Cardiac septum (tissue), 1 donor: ENCODE measurements at regions not wholly inside any gene's neighbourhood (a gene's known extent, or its start where the extent isn't known, plus 50 kb on each side); places are given as distances from the start of the nearest gene placed in this dataset.

Source experiments
- DNase-seq: peaks from one replicate; pipeline ENCODE4 v3.0.0-alpha.2; 2020; ENCODE audit warnings: low spot score
- intact Hi-C: fragments of 100-400 bp; cut with DNase I; formaldehyde crosslinking; loops from one replicate; pipeline ENCODE4 v1.14.0; 2022
- donor health status: DM: no; HTN: no; CAD: no.

DNA sequence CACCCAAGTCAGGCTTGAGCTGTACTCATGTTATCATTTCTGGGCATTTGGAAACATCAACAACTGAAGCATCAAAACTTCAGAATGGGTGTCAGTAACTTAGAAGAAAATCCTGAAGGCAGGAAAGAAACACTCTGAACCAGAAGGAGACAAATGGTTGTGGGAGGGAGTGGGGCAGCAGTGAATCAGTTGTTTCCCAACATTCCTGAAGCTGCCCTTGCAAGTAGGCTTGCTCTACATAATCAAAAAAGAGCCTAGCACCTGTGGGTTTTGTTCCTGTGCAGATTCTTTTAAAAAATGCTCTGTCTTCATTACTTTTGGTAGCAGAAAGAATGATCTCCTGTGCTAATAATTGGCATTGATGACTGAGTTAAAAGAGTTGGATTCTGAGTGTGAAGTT is 424.2 kb upstream of the GRIA1 start:
- no peak for DNase-seq
- intact Hi-C loops, result no loop called here

DNA sequence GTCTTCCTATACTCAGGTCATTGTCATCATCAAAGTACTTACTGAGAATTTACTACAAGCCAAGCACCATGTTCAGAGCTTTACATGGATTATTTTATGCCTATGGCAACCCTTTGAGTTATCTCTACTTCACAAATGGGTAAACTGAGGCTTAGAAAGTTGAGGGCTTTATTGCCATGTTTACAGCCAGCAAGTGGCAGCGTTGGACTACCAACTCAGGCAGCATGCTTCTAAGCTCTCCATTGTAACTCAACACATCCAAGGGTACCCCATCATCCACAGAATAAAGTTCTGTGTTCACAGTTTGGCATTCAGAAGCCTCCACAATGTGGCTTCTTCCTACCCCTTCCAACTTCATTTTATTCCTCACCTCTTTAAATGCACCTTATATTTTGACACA is 422.6 kb upstream of the GRIA1 start:
- no peak for DNase-seq
- intact Hi-C loops, result no loop called here

- intact Hi-C loops, result no loop called here
- no peak for DNase-seq
Observed at GRCh38 chr5:153079396-153079795, 411.1 kb upstream of the GRIA1 start.

DNA sequence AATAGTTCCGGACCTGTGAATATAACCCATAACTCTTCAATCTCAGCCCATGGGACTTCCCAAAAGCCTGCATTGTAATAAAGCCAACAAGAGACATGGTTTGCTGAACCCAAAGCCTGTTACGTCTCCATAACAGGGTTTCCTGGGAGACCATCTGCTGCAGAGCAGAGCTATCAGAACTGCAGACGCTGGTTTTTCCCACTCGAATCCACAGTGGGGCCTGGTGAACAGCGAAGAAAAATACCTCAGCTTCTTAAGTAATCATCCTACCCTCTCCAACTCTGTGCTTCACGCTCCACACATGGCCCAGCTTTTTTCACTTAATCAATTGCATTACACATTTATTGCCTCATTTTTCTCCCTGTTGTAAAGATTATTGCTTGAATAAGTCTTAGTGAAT is 409.5 kb upstream of the GRIA1 start:
- no peak for DNase-seq
- intact Hi-C loops, result no loop called here

DNA sequence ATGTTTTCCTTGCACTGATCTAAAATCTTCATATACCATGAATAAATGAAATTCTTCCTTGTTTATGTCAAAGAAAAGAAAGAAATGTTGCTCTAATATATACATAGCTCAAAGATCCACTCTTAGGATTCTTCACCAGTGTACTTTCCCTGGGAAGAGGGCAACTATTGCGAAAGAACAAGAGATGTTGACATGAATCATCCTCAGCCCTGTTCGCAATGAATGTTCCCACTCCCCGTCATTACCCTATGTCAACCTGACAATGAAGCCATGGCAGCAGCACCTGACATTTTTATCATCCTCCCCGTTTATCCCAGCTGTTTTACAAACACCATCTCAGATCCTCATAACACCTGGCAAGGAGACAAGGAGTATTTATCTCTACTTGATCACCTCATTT is 409.1 kb upstream of the GRIA1 start:
- intact Hi-C loops, result no loop called here
- DNase-seq, result no peak

DNA sequence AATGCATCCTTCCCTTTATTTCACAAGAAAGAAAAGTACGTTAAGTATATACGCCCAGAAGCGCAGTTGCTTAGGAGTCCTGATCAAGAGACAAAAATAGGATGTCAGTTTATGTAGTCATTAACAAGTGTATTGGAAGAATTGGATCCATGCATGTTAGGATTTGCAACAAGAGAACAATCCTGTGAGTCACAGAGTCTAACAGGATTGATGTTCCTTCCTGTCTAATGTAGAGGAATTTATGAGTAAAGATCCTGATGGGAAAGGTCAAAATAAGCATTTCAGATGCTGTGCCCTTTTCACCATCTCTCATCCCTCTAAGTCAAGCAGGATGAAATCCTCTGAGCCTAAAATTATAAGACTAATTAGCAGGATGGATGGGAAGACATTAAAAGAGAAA is 406.0 kb upstream of the GRIA1 start:
- DNase-seq, result no peak
- intact Hi-C loops, result no loop called here

GRCh38 chr5:153086486-153086885 is 404.0 kb upstream of the GRIA1 start:
- intact Hi-C loops, result no loop called here
- DNase-seq, result no peak

- intact Hi-C loops, result no loop called here
- no peak for DNase-seq
Observed at GRCh38 chr5:153088538-153088937, 401.9 kb upstream of the GRIA1 start.

GRCh38 chr5:153094333-153094732 is 396.1 kb upstream of the GRIA1 start:
- DNase-seq, result no peak
- intact Hi-C loops, result no loop called here

- intact Hi-C loops, result no loop called here
Observed at GRCh38 chr5:153096381-153096780, 394.1 kb upstream of the GRIA1 start.

DNA sequence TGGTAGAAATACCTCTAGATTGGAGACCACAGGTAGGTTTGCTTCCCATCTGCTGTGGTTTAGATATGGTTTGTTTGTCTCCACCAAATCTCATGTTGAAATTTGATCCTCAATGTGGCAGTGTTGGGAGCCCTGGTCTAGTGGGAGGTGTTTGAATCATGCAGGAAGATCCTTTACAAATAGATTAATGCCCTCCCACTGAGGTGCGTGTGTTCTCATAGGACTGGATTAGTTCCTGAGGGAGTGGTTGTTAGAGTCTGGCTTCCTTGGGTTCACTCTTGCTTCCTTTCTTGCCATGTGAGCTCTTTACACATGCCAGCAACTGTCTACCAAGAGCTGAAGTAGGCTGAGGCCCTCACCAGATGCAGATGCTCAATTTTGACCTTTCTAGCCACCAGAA is 391.1 kb upstream of the GRIA1 start:
- DNase-seq, result no peak
- intact Hi-C loops, result no loop called here

More at GRCh38 chr5:153096381-153096780, 394.1 kb upstream of the GRIA1 start:
- DNase-seq, result no peak

DNA sequence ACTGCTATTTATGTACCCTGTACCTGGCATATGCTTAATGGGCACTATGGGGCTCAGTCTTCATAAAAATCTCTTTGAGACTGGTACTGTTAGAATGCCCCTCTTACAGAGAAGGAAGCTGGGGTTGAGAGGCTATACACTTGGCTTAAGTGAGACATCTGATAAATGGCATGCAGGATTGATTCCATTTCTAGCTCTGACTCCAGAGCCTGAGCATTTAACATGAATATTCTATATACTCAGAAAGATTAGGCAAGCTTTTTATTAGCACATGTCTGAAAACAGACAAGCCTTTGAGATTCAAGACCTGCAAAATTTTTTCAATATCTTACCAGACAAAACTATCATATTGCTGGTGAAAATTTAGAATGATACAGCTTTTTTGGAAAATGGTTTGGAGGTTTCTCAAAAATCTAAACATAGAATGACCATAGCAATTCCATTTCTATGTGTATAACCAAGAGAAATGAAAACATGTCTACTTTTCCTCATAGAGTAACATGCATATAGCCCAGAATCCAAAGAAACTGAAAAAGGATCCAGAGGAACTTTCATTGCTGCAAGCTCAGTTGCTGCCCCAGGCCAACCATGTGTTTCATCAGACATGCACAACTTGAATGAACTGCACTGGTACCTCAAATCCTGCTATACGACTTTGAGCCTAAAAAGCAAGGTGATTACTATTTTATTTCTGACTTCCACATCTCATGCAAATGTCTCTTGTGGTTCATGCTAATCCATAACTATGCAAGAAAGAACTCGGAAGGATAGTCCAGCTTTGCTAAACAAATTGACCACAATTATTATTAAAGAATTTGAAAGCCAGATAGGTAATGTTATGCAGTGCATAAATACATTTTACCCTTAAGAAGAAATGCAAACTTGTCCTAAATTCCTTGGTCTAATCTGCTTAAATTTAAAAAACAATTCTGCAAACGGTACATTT is 389.0 kb upstream of the GRIA1 start:
- DNase-seq, result no peak
- intact Hi-C loops, result no loop called here

DNA sequence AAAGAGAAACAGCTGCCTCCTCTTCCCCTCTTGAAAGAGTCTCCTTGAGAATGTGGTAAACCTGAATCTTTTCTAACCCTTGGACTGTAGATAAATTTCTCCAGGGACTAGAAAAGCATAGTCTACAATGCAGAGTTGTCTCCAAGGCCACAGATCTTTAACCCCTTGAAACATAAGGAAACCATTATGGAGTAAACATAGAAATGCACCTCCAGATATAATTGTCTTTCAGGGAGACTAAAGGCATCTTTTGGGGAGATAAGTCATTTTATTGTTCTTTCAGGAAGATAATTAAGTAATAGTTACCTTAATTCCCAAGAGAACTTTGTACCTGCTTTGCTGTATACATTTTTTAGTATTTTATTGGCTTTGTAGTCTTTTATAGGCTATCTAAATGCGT is 373.6 kb upstream of the GRIA1 start:
- intact Hi-C loops, result no loop called here
- DNase-seq, result no peak

GRCh38 chr5:153118018-153118417 is 372.5 kb upstream of the GRIA1 start:
- intact Hi-C loops, result no loop called here
- DNase-seq, result no peak

DNA sequence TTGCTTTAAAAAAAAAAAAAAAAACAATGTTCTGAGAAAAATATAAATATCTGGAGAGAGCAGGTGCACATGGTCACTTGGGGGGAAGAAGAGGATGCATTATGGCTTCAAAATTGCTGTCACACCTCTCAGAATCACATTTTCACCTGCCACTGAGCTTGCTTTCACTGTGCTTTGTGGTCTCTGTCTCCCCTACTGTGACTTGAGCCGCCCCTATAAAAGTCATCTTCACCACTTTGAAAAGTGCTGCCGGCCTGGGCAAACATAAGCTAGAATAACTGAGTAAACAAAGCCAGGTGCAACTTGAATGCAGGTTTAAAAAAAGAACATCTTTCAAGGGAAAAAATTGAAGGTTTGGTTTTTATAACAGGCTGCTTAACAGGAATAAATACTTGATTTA is 368.1 kb upstream of the GRIA1 start:
- DNase-seq, result no peak
- intact Hi-C loops, result no loop called here

DNA sequence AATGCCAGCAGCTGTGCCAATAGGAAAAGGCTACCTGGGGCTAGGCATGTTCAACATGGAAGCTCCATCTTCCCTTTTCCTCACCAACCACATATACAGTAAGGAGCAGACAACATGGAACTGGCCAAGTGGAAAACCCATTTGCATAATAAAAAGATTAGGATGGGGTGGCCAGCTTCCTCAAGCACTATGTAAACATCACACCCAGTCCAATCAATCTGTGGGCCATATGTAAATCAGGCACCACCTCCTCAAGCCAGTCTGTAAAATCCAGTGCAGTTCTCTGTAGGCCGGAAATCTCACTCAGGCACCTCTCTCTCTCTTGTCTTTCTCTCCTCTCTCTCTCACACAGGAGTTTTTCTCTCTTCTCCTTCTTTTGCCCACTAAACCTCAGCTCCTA is 360.2 kb upstream of the GRIA1 start:
- DNase-seq, result no peak
- intact Hi-C loops, result no loop called here

- intact Hi-C loops, result no loop called here
- DNase-seq, result no peak
Observed at GRCh38 chr5:153135411-153135810, 355.1 kb upstream of the GRIA1 start.

DNA sequence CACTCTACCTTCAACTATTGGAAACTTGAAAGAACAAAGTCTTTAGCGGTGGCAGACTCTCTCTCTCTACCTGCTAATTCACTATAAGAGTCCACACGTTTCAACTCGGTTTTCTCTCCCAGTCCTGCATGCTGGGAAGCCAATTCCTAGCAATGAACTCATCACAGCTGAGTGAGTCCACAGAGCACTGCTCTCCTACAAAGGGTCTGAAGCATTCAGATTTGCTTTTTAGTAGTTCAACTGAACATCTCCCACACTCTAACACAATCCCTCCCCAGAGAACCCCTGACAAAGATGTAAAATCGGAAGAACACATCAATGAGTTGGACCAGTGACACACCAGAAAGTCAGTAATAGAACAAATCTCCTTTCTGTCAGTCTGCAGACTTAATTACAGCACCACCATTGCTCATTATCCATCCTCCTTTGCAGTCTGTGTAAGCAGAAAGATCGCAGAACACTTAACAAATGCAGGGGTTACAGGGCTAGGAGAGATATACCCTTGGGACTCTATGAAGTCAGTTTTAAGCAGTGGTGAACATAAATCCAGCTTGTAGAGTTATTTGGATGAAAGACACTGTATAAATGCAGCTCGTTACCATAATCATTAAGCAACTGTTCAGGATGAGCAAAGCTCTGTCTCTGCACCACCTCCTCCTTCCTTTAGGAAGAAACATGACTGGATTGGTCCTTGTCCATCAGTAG is 353.4 kb upstream of the GRIA1 start:
- intact Hi-C loops, result no loop called here
- DNase-seq, result no peak

DNA sequence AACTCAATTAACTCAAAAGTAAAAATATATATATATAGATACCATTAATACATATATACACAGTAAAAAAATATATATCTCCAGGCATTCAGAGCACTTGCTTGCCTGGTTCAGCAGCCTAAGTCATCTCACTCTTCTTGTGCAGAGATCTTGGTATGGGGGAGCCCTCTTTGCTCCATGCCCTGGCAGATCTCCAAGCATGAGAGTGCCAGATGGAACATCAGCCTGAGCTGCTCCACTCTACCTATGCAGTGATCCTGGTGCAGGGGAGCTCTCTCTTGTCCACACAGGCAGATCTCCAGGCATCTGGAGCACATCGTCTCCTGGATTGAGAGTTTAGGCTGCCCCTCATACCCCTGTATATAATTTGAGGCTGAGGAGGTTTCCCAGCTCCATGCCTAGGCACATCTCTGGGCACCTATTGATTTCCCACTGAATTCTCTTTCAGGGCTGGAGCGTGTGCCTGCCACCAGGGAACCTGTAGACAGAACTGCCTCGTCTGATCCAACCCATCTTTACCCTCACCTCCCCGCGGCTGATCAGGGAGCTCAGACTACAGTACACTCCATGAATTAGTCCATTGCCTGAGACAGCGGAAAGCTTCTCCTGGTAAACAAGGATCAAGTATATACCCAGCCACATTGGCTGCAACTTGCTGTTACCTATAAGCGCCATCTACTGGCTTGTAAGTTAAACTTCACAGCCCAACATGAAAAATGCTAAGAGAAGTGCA is 342.4 kb upstream of the GRIA1 start:
- no peak for DNase-seq
- intact Hi-C loops, result loop anchor here (5.0 kb wide), 1 partner anchor 586 kb away; no protein-coding TSS in a partner anchor

DNA sequence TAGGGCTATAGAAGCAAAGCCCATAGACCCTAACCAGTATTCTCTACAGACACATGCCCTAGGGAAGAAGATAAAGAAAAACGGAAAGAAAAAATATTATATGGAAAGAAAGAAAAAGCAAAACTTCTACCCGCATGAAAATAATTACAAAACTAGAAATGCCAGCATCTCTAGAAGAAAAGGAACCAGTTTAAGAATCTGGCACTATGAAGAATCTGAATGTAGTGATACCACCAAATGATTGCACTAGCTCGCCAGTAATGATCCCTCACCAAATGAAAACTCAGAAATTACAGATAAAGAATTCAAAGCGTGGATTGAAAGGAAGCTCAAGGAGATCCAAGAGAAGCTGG is 341.9 kb upstream of the GRIA1 start:
- no peak for DNase-seq
- intact Hi-C loops, result loop anchor here (5.0 kb wide), 1 partner anchor 586 kb away; no protein-coding TSS in a partner anchor
